H9 (cell line): ENCODE measurements at regions not wholly inside any gene's neighbourhood (a gene's known extent, or its start where the extent isn't known, plus 50 kb on each side); places are given as distances from the start of the nearest gene placed in this dataset.

Experiments
- DNase-seq: peaks from one replicate; pipeline ENCODE4 v3.0.0-alpha.2; 2017
- H2AFZ ChIP-seq: one replicate; pipeline ENCODE4 v1.6.1; 2013; ENCODE audit warnings: mild to moderate bottlenecking, low read length, control low read depth, moderate library complexity
- H2AK5ac ChIP-seq: 2 replicates; pipeline ENCODE4 v1.6.1; 2013; ENCODE audit warnings: low read length, control low read depth, mixed read lengths; ENCODE audit not compliant: insufficient read length
- H2BK120ac ChIP-seq: one replicate; pipeline ENCODE4 v1.6.1; 2013; ENCODE audit warnings: low read depth, mild to moderate bottlenecking, low read length, control low read depth, inconsistent platforms; ENCODE audit not compliant: poor library complexity, severe bottlenecking
- H2BK12ac ChIP-seq: 2 replicates; pipeline ENCODE4 v1.6.1; 2013; ENCODE audit warnings: low read length, control low read depth, mixed read lengths, low read depth; ENCODE audit not compliant: insufficient read length
- H2BK15ac ChIP-seq: 2 replicates; pipeline ENCODE4 v1.6.1; 2013; ENCODE audit warnings: low read depth, low read length, control low read depth
- H2BK20ac ChIP-seq: one replicate; pipeline ENCODE4 v1.6.1; 2013; ENCODE audit warnings: low read depth, mild to moderate bottlenecking, low read length, control low read depth, inconsistent platforms; ENCODE audit not compliant: poor library complexity, severe bottlenecking
- H2BK5ac ChIP-seq: 2 replicates; pipeline ENCODE4 v1.6.1; 2013; ENCODE audit warnings: low read length, control low read depth, mixed read lengths; ENCODE audit not compliant: insufficient read length
- H3K14ac ChIP-seq: 2 replicates; pipeline ENCODE4 v1.6.1; 2013; ENCODE audit warnings: low read length, control low read depth; ENCODE audit not compliant: insufficient read depth
- H3K18ac ChIP-seq: 2 replicates; pipeline ENCODE4 v1.6.1; 2013; ENCODE audit warnings: low read depth, mild to moderate bottlenecking, mixed read lengths, low read length, control low read depth; ENCODE audit not compliant: insufficient read length
- H3K23ac ChIP-seq: 2 replicates; pipeline ENCODE4 v1.6.1; 2013; ENCODE audit warnings: low read length, control low read depth, mixed read lengths, low read depth; ENCODE audit not compliant: insufficient read length
- H3K23me2 ChIP-seq: 2 replicates; pipeline ENCODE4 v1.6.1; 2013; ENCODE audit warnings: low read depth, mild to moderate bottlenecking, mixed read lengths, low read length, control low read depth; ENCODE audit not compliant: insufficient read length, poor library complexity, severe bottlenecking
- H3K27ac ChIP-seq: 2 replicates; pipeline ENCODE4 v1.5.1; 2013; ENCODE audit warnings: low read length, control low read depth, mixed read lengths, low read depth; ENCODE audit not compliant: insufficient read length
- H3K27me3 ChIP-seq: 2 replicates; pipeline ENCODE4 v1.6.1; 2013; ENCODE audit warnings: low read length, control low read depth, inconsistent platforms; ENCODE audit not compliant: insufficient read depth
- H3K4ac ChIP-seq: 2 replicates; pipeline ENCODE4 v1.6.1; 2013; ENCODE audit warnings: low read depth, mild to moderate bottlenecking, control low read depth, inconsistent platforms, low read length, moderate library complexity
- H3K4me1 ChIP-seq: 2 replicates; pipeline ENCODE4 v1.6.1; 2013; ENCODE audit warnings: low read length, control low read depth, inconsistent platforms; ENCODE audit not compliant: insufficient read depth
- H3K4me2 ChIP-seq: 2 replicates; pipeline ENCODE4 v1.6.1; 2013; ENCODE audit warnings: low read length, control low read depth, mixed read lengths; ENCODE audit not compliant: insufficient read length, insufficient read depth
- H3K56ac ChIP-seq: 2 replicates; pipeline ENCODE4 v1.6.1; 2013; ENCODE audit warnings: low read depth, mild to moderate bottlenecking, mixed read lengths, low read length, control low read depth; ENCODE audit not compliant: insufficient read length
- H3K79me1 ChIP-seq: 2 replicates; pipeline ENCODE4 v1.6.1; 2013; ENCODE audit warnings: low read depth, mild to moderate bottlenecking, moderate library complexity, low read length, control low read depth, inconsistent platforms; ENCODE audit not compliant: insufficient read depth, poor library complexity, severe bottlenecking
- H3K79me2 ChIP-seq: 2 replicates; pipeline ENCODE4 v1.6.1; 2013; ENCODE audit warnings: low read length, control low read depth, inconsistent platforms; ENCODE audit not compliant: insufficient read depth
- H3K9ac ChIP-seq: 2 replicates; pipeline ENCODE4 v1.6.1; 2013; ENCODE audit warnings: low read length, control low read depth, mixed read lengths; ENCODE audit not compliant: insufficient read length; ENCODE audit errors: extremely low read depth
- H3K9me3 ChIP-seq: one replicate; pipeline ENCODE4 v1.6.1; 2013; ENCODE audit warnings: low read depth, low read length, inconsistent platforms; ENCODE audit not compliant: control insufficient read depth
- H3T11ph ChIP-seq: one replicate; pipeline ENCODE4 v1.6.1; 2013; ENCODE audit warnings: mild to moderate bottlenecking, low read length, control low read depth, inconsistent platforms
- H4K20me1 ChIP-seq: one replicate; pipeline ENCODE4 v1.6.1; 2013; ENCODE audit not compliant: control insufficient read depth, insufficient read length, insufficient read depth
- H4K5ac ChIP-seq: 2 replicates; pipeline ENCODE4 v1.6.1; 2013; ENCODE audit warnings: low read depth, mild to moderate bottlenecking, mixed read lengths, low read length, control low read depth; ENCODE audit not compliant: insufficient read length
- H4K8ac ChIP-seq: replicated peaks from 2 replicates; pipeline ENCODE4 v1.6.1; 2013; ENCODE audit warnings: low read length, control low read depth, mixed read lengths, low read depth; ENCODE audit not compliant: insufficient read length
- H4K91ac ChIP-seq: 2 replicates; pipeline ENCODE4 v1.6.1; 2013; ENCODE audit warnings: low read depth, mild to moderate bottlenecking, moderate library complexity, mixed read lengths, low read length, control low read depth; ENCODE audit not compliant: insufficient read length
- H3K27ac Mint-ChIP-seq, 3 experiments: 2 replicates in 2 of 3; 3 replicates in 1 of 3; pipeline ENCODE4 v1.8.0; 2020 to 2021; ENCODE audit warnings: mixed read lengths in 3 of 3, mild to moderate bottlenecking in 1 of 3, moderate library complexity in 1 of 3
- H3K27me3 Mint-ChIP-seq: 2 replicates; pipeline ENCODE4 v1.8.0; 2021; ENCODE audit warnings: low read depth, mild to moderate bottlenecking, moderate library complexity, mixed read lengths
- H3K36me3 Mint-ChIP-seq, 3 experiments: 2 replicates in 2 of 3; 3 replicates in 1 of 3; pipeline ENCODE4 v1.8.0; 2020 to 2021; ENCODE audit warnings: low read depth in 3 of 3, mixed read lengths in 3 of 3; ENCODE audit not compliant: insufficient read depth in 1 of 3
- H3K4me1 Mint-ChIP-seq, 2 experiments: 2 replicates each; pipeline ENCODE4 v1.8.0; 2020; ENCODE audit warnings: mixed read lengths in 2 of 2
- H3K4me3 Mint-ChIP-seq, 2 experiments: 2 replicates in 1 of 2; 3 replicates in 1 of 2; pipeline ENCODE4 v1.8.0; 2020 to 2021; ENCODE audit warnings: mild to moderate bottlenecking in 2 of 2, mixed read lengths in 2 of 2, moderate library complexity in 1 of 2
- H3K9me3 Mint-ChIP-seq, 2 experiments: 2 replicates in 1 of 2; 3 replicates in 1 of 2; pipeline ENCODE4 v1.8.0; 2020; ENCODE audit warnings: mild to moderate bottlenecking in 2 of 2, mixed read lengths in 2 of 2, moderate library complexity in 1 of 2
- whole genome bisulfite sequencing: extraction: QIAGEN DNeasy Blood & Tissue Kit; methylation state at CpG from one replicate; pipeline ENCODE4 v1.1.7; 2013; ENCODE audit warnings: missing lambda C conversion rate, low lambda C conversion rate, mixed read lengths; ENCODE audit not compliant: insufficient read length; ENCODE audit errors: extremely low coverage; 5-methylcytosine and 5-hydroxymethylcytosine counted together
- TF ChIP-seq, protein P1 (sequence below): fragments of 200-600 bp; sonication (generic); conservative IDR thresholded peaks from 3 replicates; pipeline ENCODE4 v1.8.0; 2021; ENCODE audit warnings: antibody characterized with exemption, mild to moderate bottlenecking

DNA sequence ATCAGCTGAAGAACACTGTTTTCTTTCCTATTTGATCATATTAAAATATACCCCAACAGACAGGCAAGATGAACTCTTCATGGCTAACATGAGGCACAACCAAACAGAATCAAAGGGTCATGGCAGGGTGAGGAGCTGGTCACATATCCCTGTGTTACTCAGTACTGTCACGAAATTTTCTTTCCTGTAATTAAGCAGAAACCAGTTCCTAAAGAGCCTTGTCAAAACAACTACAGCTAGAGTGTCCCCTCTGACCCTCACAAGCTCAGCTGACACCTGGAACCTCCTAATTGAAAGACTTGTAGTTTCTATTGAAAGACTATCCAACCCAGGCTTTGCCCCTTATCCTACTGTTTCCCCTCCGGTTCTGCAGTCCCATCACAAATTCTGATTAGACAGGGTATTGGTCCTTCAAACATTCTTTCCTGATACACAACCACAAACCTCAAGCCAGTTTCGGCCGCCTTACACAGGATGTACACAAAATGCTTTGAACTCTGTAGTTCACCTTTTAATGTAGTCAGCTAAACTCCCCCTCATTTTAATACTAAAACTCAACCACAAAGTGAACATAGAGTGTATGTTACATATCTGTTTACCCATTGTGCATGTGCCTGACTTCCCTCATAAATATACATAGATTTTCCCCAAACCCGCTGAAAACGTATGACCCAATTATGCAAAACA is 651.9 kb downstream of the MRPL39 start:
- Mint-ChIP-seq H3K4me3 (no peak overlapping the region), H3K36me3 (no peaks in the 10 kb centered on the region; a peak in 1 of 7 replicates)
- no peak overlapping the region for H2AFZ ChIP-seq

More for the DNA sequence above, 651.9 kb downstream of the MRPL39 start:
- no peak overlapping the region for H3K9ac ChIP-seq
- no peak overlapping the region for H3K18ac ChIP-seq
- H4K8ac ChIP-seq: no peak overlapping the region
- H2BK20ac ChIP-seq: no peak overlapping the region
- no peak overlapping the region for H3K56ac ChIP-seq
- H3K14ac ChIP-seq: no peak overlapping the region
- H3K27me3 ChIP-seq: no peaks in the 10 kb centered on the region
- H3K4me1 ChIP-seq: no peaks in the 10 kb centered on the region
- no peak overlapping the region for H3K4me2 ChIP-seq
- H3K27ac ChIP-seq: no peak overlapping the region
- Mint-ChIP-seq H3K27ac (no peak overlapping the region), H3K4me1 (no peaks in the 10 kb centered on the region), H3K9me3 (peaks cover 47 to 51% of the 10 kb centered on the region in 2 experiments), H3K27me3 (no peaks in the 10 kb centered on the region; the same call in 1 of the 2 replicates)
- H2BK12ac ChIP-seq: no peak overlapping the region
- H4K20me1 ChIP-seq: no peaks in the 10 kb centered on the region
- no peak overlapping the region for H3T11ph ChIP-seq
- no peak overlapping the region for H2BK120ac ChIP-seq
- no peak overlapping the region for H2BK5ac ChIP-seq
- no peaks in the 10 kb centered on the region for H3K79me1 ChIP-seq
- no CpG with 5 or more reads among the region's 6 CpGs for WGBS
- no peaks in the 10 kb centered on the region for H3K9me3 ChIP-seq
- no peaks in the 10 kb centered on the region for H3K23me2 ChIP-seq
- H4K5ac ChIP-seq: no peak overlapping the region
- TF ChIP-seq, protein P1, sequence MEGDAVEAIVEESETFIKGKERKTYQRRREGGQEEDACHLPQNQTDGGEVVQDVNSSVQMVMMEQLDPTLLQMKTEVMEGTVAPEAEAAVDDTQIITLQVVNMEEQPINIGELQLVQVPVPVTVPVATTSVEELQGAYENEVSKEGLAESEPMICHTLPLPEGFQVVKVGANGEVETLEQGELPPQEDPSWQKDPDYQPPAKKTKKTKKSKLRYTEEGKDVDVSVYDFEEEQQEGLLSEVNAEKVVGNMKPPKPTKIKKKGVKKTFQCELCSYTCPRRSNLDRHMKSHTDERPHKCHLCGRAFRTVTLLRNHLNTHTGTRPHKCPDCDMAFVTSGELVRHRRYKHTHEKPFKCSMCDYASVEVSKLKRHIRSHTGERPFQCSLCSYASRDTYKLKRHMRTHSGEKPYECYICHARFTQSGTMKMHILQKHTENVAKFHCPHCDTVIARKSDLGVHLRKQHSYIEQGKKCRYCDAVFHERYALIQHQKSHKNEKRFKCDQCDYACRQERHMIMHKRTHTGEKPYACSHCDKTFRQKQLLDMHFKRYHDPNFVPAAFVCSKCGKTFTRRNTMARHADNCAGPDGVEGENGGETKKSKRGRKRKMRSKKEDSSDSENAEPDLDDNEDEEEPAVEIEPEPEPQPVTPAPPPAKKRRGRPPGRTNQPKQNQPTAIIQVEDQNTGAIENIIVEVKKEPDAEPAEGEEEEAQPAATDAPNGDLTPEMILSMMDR: no peak
- no peak overlapping the region for H4K91ac ChIP-seq
- no peak overlapping the region for H2AK5ac ChIP-seq
- no peak for DNase-seq
- no peak overlapping the region for H2BK15ac ChIP-seq
- H3K79me2 ChIP-seq: no peaks in the 10 kb centered on the region
- no peak overlapping the region for H3K4ac ChIP-seq
- no peak overlapping the region for H3K23ac ChIP-seq
